ENCODE measurements at regions not wholly inside any gene's neighbourhood (a gene's known extent, or its start where the extent isn't known, plus 50 kb on each side); places are given as distances from the start of the nearest gene placed in this dataset.

- Histone ChIP-seq H3K4me3 (no peak overlapping the region), H3K4me1 (no peaks in the 10 kb centered on the region), H3K36me3 (no peaks in the 10 kb centered on the region), H3K27ac (no peak overlapping the region), H3K27me3 (no peaks in the 10 kb centered on the region), H3K9me3 (no peaks in the 10 kb centered on the region)
- no peak for TF ChIP-seq CTCF (IDR thresholded peaks at IDR 0.05)
- ATAC-seq, result no peak
- no peak for DNase-seq
- intact Hi-C loops (cut with DNase I), result no loop called here
These were observed 547.3 kb upstream of the GBE1 start for GRCh38 chr3:82308755-82309154.

GRCh38 chr3:82306189-82306588 is 544.7 kb upstream of the GBE1 start:
- intact Hi-C loops (cut with DNase I), result no loop called here
- Histone ChIP-seq H3K36me3 (no peaks in the 10 kb centered on the region), H3K27me3 (no peaks in the 10 kb centered on the region), H3K4me3 (no peak overlapping the region), H3K27ac (no peak overlapping the region), H3K4me1 (no peaks in the 10 kb centered on the region), H3K9me3 (no peaks in the 10 kb centered on the region)
- TF ChIP-seq CTCF (IDR thresholded peaks at IDR 0.05), result no peak
- DNase-seq, result no peak
- ATAC-seq, result no peak

- H3K27ac ChIP-seq, result no peak overlapping the region
- DNase-seq (no peak), ATAC-seq (no peak)
- H3K4me3 ChIP-seq, result no peak overlapping the region
- no peak for TF ChIP-seq CTCF (IDR thresholded peaks at IDR 0.05)
- no peaks in the 10 kb centered on the region for H3K36me3 ChIP-seq
- no peaks in the 10 kb centered on the region for H3K4me1 ChIP-seq
- no peaks in the 10 kb centered on the region for H3K27me3 ChIP-seq
- H3K9me3 ChIP-seq, result no peaks in the 10 kb centered on the region
- intact Hi-C loops (cut with DNase I), result no loop called here
These were observed 533.2 kb upstream of the GBE1 start for GRCh38 chr3:82294609-82295008.

GRCh38 chr3:82293867-82294266 is 532.4 kb upstream of the GBE1 start:
- DNase-seq, result no peak
- ATAC-seq, result no peak
- Histone ChIP-seq H3K4me3 (no peak overlapping the region), H3K27ac (no peak overlapping the region), H3K36me3 (no peaks in the 10 kb centered on the region), H3K9me3 (no peaks in the 10 kb centered on the region), H3K4me1 (no peaks in the 10 kb centered on the region), H3K27me3 (no peaks in the 10 kb centered on the region)
- intact Hi-C loops (cut with DNase I), result no loop called here
- TF ChIP-seq CTCF (IDR thresholded peaks at IDR 0.05), result no peak

GRCh38 chr3:82293435-82293834 is 532.0 kb upstream of the GBE1 start:
- Histone ChIP-seq H3K9me3 (no peaks in the 10 kb centered on the region), H3K27ac (no peak overlapping the region), H3K36me3 (no peaks in the 10 kb centered on the region), H3K4me3 (no peak overlapping the region), H3K27me3 (no peaks in the 10 kb centered on the region), H3K4me1 (no peaks in the 10 kb centered on the region)
- no peak for DNase-seq
- no peak for TF ChIP-seq CTCF (IDR thresholded peaks at IDR 0.05)
- intact Hi-C loops (cut with DNase I), result no loop called here
- no peak for ATAC-seq

- Histone ChIP-seq H3K27me3 (no peaks in the 10 kb centered on the region), H3K27ac (no peak overlapping the region), H3K4me3 (no peak overlapping the region), H3K4me1 (no peaks in the 10 kb centered on the region), H3K36me3 (no peaks in the 10 kb centered on the region), H3K9me3 (no peaks in the 10 kb centered on the region)
- intact Hi-C loops (cut with DNase I), result no loop called here
- DNase-seq, result no peak
- TF ChIP-seq CTCF (IDR thresholded peaks at IDR 0.05), result no peak
- no peak for ATAC-seq
These were observed 526.1 kb upstream of the GBE1 start for GRCh38 chr3:82287562-82287961.
